ENCODE measurements at regions not wholly inside any gene's neighbourhood (a gene's known extent, or its start where the extent isn't known, plus 50 kb on each side); places are given as distances from the start of the nearest gene placed in this dataset.

GRCh38 chr6:1257778-1258177 is 54.1 kb upstream of the FOXQ1 start:
- WGBS, 2 donors (ENCODE audit: low coverage in 1 of 2): 90 to 94% methylated on average over 7 of the region's 7 CpGs
- Histone ChIP-seq H3K4me1 (no peaks in the 10 kb centered on the region), H3K9me3 (no peaks in the 10 kb centered on the region), H3K36me3 (no peaks in the 10 kb centered on the region), H3K27ac (no peak overlapping the region), H3K27me3 (no peaks in the 10 kb centered on the region), H3K4me3 (no peak overlapping the region)
- no peak for ATAC-seq
- TF ChIP-seq CTCF (IDR thresholded peaks at IDR 0.05) (no peak), POLR2A (IDR thresholded peaks at IDR 0.05) (no peak), POLR2AphosphoS5 (IDR thresholded peaks at IDR 0.05) (no peak), EP300 (IDR thresholded peaks at IDR 0.05) (no peak)

- H3K36me3 ChIP-seq: no peaks in the 10 kb centered on the region
- no peak overlapping the region for H3K27ac ChIP-seq
- 100% methylated on average over 4 to 5 of the region's 8 CpGs for WGBS, 2 donors (ENCODE audit: low coverage in 1 of 2)
- ATAC-seq: no peak
- H3K4me1 ChIP-seq: no peaks in the 10 kb centered on the region
- H3K9me3 ChIP-seq: no peaks in the 10 kb centered on the region
- no peak overlapping the region for H3K4me3 ChIP-seq
- TF ChIP-seq CTCF (IDR thresholded peaks at IDR 0.05) (no peak), POLR2A (IDR thresholded peaks at IDR 0.05) (no peak), POLR2AphosphoS5 (IDR thresholded peaks at IDR 0.05) (no peak), EP300 (IDR thresholded peaks at IDR 0.05) (no peak)
- no peaks in the 10 kb centered on the region for H3K27me3 ChIP-seq
Observed at GRCh38 chr6:1256435-1257008, 55.4 kb upstream of the FOXQ1 start.

- no peak overlapping the region for H3K27ac ChIP-seq
- WGBS, 2 donors (ENCODE audit: low coverage in 1 of 2): 40 to 67% methylated on average over 7 to 9 of the region's 9 CpGs
- no peak overlapping the region for H3K4me3 ChIP-seq
- H3K4me1 ChIP-seq: no peaks in the 10 kb centered on the region
- H3K9me3 ChIP-seq: no peaks in the 10 kb centered on the region
- no peak for TF ChIP-seq POLR2A (IDR thresholded peaks at IDR 0.05)
- no peak for TF ChIP-seq POLR2AphosphoS5 (IDR thresholded peaks at IDR 0.05)
- TF ChIP-seq EP300 (IDR thresholded peaks at IDR 0.05): no peak
- TF ChIP-seq CTCF (IDR thresholded peaks at IDR 0.05): no peak
- ATAC-seq: no peak
- no peaks in the 10 kb centered on the region for H3K27me3 ChIP-seq
- H3K36me3 ChIP-seq: no peaks in the 10 kb centered on the region
Observed at GRCh38 chr6:1255636-1256365, 56.1 kb upstream of the FOXQ1 start.

GRCh38 chr6:1254326-1254725 is 57.6 kb upstream of the FOXQ1 start:
- TF ChIP-seq CTCF (IDR thresholded peaks at IDR 0.05) (no peak), POLR2A (IDR thresholded peaks at IDR 0.05) (no peak), POLR2AphosphoS5 (IDR thresholded peaks at IDR 0.05) (no peak), EP300 (IDR thresholded peaks at IDR 0.05) (no peak)
- H3K27me3 ChIP-seq: no peaks in the 10 kb centered on the region
- no peak for ATAC-seq
- 88 to 100% methylated on average over 1 to 2 of the region's 4 CpGs for WGBS, 2 donors (ENCODE audit: low coverage in 1 of 2)
- no peaks in the 10 kb centered on the region for H3K4me1 ChIP-seq
- H3K9me3 ChIP-seq: no peaks in the 10 kb centered on the region
- H3K27ac ChIP-seq: no peak overlapping the region
- H3K36me3 ChIP-seq: no peaks in the 10 kb centered on the region
- H3K4me3 ChIP-seq: no peak overlapping the region

GRCh38 chr6:1253816-1254215 is 58.1 kb upstream of the FOXQ1 start:
- TF ChIP-seq POLR2AphosphoS5 (IDR thresholded peaks at IDR 0.05): no peak
- 86 to 100% methylated on average over 1 to 5 of the region's 9 CpGs for WGBS, 2 donors (ENCODE audit: low coverage in 1 of 2)
- no peaks in the 10 kb centered on the region for H3K9me3 ChIP-seq
- H3K4me1 ChIP-seq: no peaks in the 10 kb centered on the region
- no peaks in the 10 kb centered on the region for H3K36me3 ChIP-seq
- no peak overlapping the region for H3K4me3 ChIP-seq
- no peak overlapping the region for H3K27ac ChIP-seq
- no peaks in the 10 kb centered on the region for H3K27me3 ChIP-seq
- ATAC-seq: no peak
